GM19239 (cell line): ENCODE measurements at regions not wholly inside any gene's neighbourhood (a gene's known extent, or its start where the extent isn't known, plus 50 kb on each side); places are given as distances from the start of the nearest gene placed in this dataset.

ENCODE experiments used
- DNase-seq: peaks from one replicate; pipeline ENCODE4 v3.0.0; 2011; ENCODE audit warnings: low spot score; ENCODE audit not compliant: insufficient read length
- FAIRE-seq: peaks from 2 replicates; lab custom pipeline; 2011; peaks lifted over from hg19 to GRCh38; lab: Jason Lieb, UNC

GRCh38 chr3:148190441-148190990 is 507.2 kb upstream of the AGTR1 start:
- FAIRE-seq = no peak

GRCh38 chr3:148191966-148192365 is 505.7 kb upstream of the AGTR1 start:
- no peak for DNase-seq
- no peak for FAIRE-seq

More at GRCh38 chr3:148190441-148190990, 507.2 kb upstream of the AGTR1 start:
- no peak for DNase-seq

- FAIRE-seq (no peak), DNase-seq (no peak)
Measured at GRCh38 chr3:148197061-148197460, 500.6 kb upstream of the AGTR1 start.

- DNase-seq = no peak
- no peak for FAIRE-seq
Measured at GRCh38 chr3:148202386-148202785, 495.3 kb upstream of the AGTR1 start.

GRCh38 chr3:148203297-148204010 is 494.2 kb upstream of the AGTR1 start:
- no peak for FAIRE-seq
- DNase-seq = no peak

GRCh38 chr3:148204131-148204530 is 493.6 kb upstream of the AGTR1 start:
- no peak for DNase-seq
- no peak for FAIRE-seq

- no peak for FAIRE-seq
- no peak for DNase-seq
Measured at GRCh38 chr3:148205977-148206376, 491.7 kb upstream of the AGTR1 start.

GRCh38 chr3:148206446-148206845 is 491.3 kb upstream of the AGTR1 start:
- DNase-seq = no peak
- no peak for FAIRE-seq

- DNase-seq = no peak
- FAIRE-seq = no peak
Measured at GRCh38 chr3:148208975-148209374, 488.7 kb upstream of the AGTR1 start.

- FAIRE-seq (no peak), DNase-seq (no peak)
Measured at GRCh38 chr3:148211725-148212124, 486.0 kb upstream of the AGTR1 start.

- no peak for DNase-seq
- no peak for FAIRE-seq
Measured at GRCh38 chr3:148214705-148215104, 483.0 kb upstream of the AGTR1 start.

GRCh38 chr3:148217317-148217716 is 480.4 kb upstream of the AGTR1 start:
- no peak for FAIRE-seq
- no peak for DNase-seq

GRCh38 chr3:148218222-148218621 is 479.5 kb upstream of the AGTR1 start:
- no peak for FAIRE-seq
- no peak for DNase-seq

GRCh38 chr3:148219999-148220398 is 477.7 kb upstream of the AGTR1 start:
- FAIRE-seq (no peak), DNase-seq (no peak)

- FAIRE-seq (no peak), DNase-seq (no peak)
Measured at GRCh38 chr3:148221303-148221702, 476.4 kb upstream of the AGTR1 start.

- DNase-seq (no peak), FAIRE-seq (no peak)
Measured at GRCh38 chr3:148223266-148223665, 474.4 kb upstream of the AGTR1 start.

GRCh38 chr3:148226246-148226645 is 471.5 kb upstream of the AGTR1 start:
- FAIRE-seq (no peak), DNase-seq (no peak)

GRCh38 chr3:148227534-148227933 is 470.2 kb upstream of the AGTR1 start:
- FAIRE-seq = no peak
- no peak for DNase-seq

GRCh38 chr3:148229107-148229506 is 468.6 kb upstream of the AGTR1 start:
- FAIRE-seq = no peak
- no peak for DNase-seq

GRCh38 chr3:148230473-148230872 is 467.2 kb upstream of the AGTR1 start:
- FAIRE-seq = peak; percentile 31

GRCh38 chr3:148232389-148232788 is 465.3 kb upstream of the AGTR1 start:
- FAIRE-seq (no peak), DNase-seq (no peak)

More at GRCh38 chr3:148230473-148230872, 467.2 kb upstream of the AGTR1 start:
- DNase-seq = no peak

GRCh38 chr3:148233403-148233802 is 464.3 kb upstream of the AGTR1 start:
- DNase-seq (no peak), FAIRE-seq (no peak)
